Kidney (tissue), 13 donors: ENCODE measurements at regions not wholly inside any gene's neighbourhood (a gene's known extent, or its start where the extent isn't known, plus 50 kb on each side); places are given as distances from the start of the nearest gene placed in this dataset.

Experiments
- DNase-seq, 5 donors: peaks; one replicate each; pipeline ENCODE4 v3.0.0-alpha.2; 2013 to 2020
- FAIRE-seq: peaks from 2 replicates; lab custom pipeline; 2012; peaks lifted over from hg19 to GRCh38; lab: Jason Lieb, UNC
- H3K27ac ChIP-seq, 2 donors: one replicate each; pipeline ENCODE4 v1.7.0; 2013; ENCODE audit warnings: low read depth in 2 of 2, low read length in 2 of 2, inconsistent platforms in 1 of 2
- H3K27me3 ChIP-seq: one replicate; pipeline ENCODE4 v1.7.1; 2013; ENCODE audit warnings: low read length, inconsistent platforms; ENCODE audit not compliant: control insufficient read depth, insufficient read depth
- H3K36me3 ChIP-seq, 3 donors: one replicate each; pipeline versions ENCODE4 v1.7.0 to v1.7.1; 2013; ENCODE audit warnings: low read length in 3 of 3, control low read depth in 1 of 3, inconsistent platforms in 1 of 3; ENCODE audit not compliant: insufficient read depth in 3 of 3, control insufficient read depth in 2 of 3
- H3K4me1 ChIP-seq, 3 donors: one replicate each; pipeline versions ENCODE4 v1.7.0 to v1.7.1; 2013; ENCODE audit warnings: low read length in 3 of 3, inconsistent platforms in 1 of 3, low read depth in 1 of 3; ENCODE audit not compliant: control insufficient read depth in 2 of 3, insufficient read depth in 2 of 3
- H3K4me3 ChIP-seq, 3 donors: one replicate each; pipeline versions ENCODE4 v1.7.0 to v1.8.1; 2013; ENCODE audit warnings: low read length in 3 of 3, control low read depth in 1 of 3, inconsistent platforms in 1 of 3
- H3K9ac ChIP-seq, 3 donors: one replicate each; pipeline versions ENCODE4 v1.7.0 to v1.7.1; 2013; ENCODE audit warnings: low read length in 3 of 3, control low read depth in 1 of 3, inconsistent platforms in 1 of 3
- H3K9me3 ChIP-seq, 3 donors: one replicate each; pipeline versions ENCODE4 v1.7.0 to v1.7.1; 2013; ENCODE audit warnings: low read length in 3 of 3, control low read depth in 1 of 3, inconsistent platforms in 1 of 3; ENCODE audit not compliant: control insufficient read depth in 2 of 3, insufficient read depth in 1 of 3
- intact Hi-C: fragments of 100-400 bp; cut with DNase I; formaldehyde crosslinking; loops from one replicate; pipeline ENCODE4 v1.11.1; 2022
- TF ChIP-seq, protein P1 (sequence below): IDR thresholded peaks from 3 replicates; pipeline ENCODE4 v1.5.1; 2012; ENCODE audit warnings: mild to moderate bottlenecking, moderate library complexity, borderline replicate concordance; ENCODE audit not compliant: insufficient read depth; ENCODE audit errors: extremely low read depth
- donor health status: control.
- donor health status: control.
- donor health status: control.
- donor health status: control.
- donor health status: control.
- donor health status: DM: yes; HTN: yes; CAD: no.
- donor health status: Normal renal cell carcinoma (clear cell type).

GRCh38 chr11:119983816-119984215 is 154.1 kb downstream of the TRIM29 start:
- no peak overlapping the region for H3K9ac ChIP-seq
- FAIRE-seq (no peak), DNase-seq (no peak)
- TF ChIP-seq, protein P1, sequence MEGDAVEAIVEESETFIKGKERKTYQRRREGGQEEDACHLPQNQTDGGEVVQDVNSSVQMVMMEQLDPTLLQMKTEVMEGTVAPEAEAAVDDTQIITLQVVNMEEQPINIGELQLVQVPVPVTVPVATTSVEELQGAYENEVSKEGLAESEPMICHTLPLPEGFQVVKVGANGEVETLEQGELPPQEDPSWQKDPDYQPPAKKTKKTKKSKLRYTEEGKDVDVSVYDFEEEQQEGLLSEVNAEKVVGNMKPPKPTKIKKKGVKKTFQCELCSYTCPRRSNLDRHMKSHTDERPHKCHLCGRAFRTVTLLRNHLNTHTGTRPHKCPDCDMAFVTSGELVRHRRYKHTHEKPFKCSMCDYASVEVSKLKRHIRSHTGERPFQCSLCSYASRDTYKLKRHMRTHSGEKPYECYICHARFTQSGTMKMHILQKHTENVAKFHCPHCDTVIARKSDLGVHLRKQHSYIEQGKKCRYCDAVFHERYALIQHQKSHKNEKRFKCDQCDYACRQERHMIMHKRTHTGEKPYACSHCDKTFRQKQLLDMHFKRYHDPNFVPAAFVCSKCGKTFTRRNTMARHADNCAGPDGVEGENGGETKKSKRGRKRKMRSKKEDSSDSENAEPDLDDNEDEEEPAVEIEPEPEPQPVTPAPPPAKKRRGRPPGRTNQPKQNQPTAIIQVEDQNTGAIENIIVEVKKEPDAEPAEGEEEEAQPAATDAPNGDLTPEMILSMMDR, result no peak
- H3K27ac ChIP-seq, result no peak overlapping the region
- H3K9me3 ChIP-seq, result no peaks in the 10 kb centered on the region
- no peaks in the 10 kb centered on the region for H3K27me3 ChIP-seq
- no peaks in the 10 kb centered on the region for H3K4me1 ChIP-seq
- intact Hi-C loops, result no loop called here
- H3K4me3 ChIP-seq, result no peak overlapping the region
- H3K36me3 ChIP-seq, result no peaks in the 10 kb centered on the region

DNA sequence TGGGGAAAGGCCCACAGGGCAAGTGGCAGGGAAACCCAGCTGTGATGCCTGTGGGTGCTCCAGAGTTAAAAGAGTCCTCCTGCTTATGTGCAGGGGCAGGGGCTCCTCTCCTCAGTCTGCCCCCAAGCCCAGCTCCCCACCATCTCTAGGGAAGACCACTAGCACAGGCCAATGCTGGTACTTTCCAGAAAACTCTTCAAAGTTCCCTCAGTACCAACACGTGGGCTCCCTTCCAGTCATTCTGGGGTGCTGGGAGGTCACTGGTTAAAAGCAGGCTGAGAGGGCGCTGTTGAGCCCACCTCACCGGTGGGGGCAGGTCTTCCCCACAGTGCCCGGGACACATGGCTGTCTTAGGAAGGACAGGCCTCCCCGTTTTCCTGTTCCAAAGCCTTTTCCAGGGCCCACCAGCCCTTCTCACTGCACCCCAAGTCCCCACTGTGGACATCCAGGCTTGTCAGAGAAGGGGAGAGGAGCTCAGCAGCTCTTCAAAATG is 154.6 kb downstream of the TRIM29 start:
- no peak overlapping the region for H3K4me3 ChIP-seq
- H3K27ac ChIP-seq, result no peak overlapping the region
- H3K9me3 ChIP-seq, result no peaks in the 10 kb centered on the region
- no peaks in the 10 kb centered on the region for H3K4me1 ChIP-seq
- H3K36me3 ChIP-seq, result no peaks in the 10 kb centered on the region
- no peaks in the 10 kb centered on the region for H3K27me3 ChIP-seq
- TF ChIP-seq, protein P1, result no peak
- DNase-seq (no peak), FAIRE-seq (no peak)
- intact Hi-C loops, result no loop called here
- no peak overlapping the region for H3K9ac ChIP-seq

DNA sequence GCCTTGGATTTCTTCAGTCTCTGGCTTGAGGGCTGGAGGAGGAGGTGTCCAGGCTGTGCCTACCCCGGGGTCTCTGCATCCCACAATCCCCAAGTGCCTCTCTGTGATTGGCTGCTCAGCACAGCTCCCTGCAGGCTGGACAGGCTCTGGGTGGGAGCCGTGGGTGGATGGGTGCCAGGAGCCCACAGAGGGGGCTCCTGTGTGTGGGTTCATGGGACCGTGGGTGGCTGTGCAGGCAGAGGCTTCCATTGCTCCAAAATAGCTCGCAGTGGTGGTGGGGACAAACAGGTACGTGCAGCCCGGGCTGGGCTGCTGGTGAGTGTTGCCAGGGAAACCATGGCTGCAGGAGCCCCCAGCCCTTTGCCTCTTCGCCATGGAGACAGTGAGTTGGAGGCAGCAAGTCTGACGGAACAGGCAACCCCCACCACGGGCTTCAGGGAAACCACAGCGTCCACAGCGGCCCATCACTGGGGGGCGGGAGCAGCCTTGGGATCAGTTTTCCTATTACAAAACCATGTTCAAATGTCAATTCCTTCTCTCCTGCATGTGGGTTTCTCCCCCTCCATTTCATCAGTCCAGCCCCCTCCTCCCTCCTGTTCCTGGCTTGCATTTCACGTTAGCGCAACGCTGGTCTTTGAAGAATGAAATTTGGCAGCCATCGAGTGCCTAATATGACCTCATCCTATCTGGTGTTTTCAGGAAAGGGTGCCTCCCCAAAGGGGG is 155.2 kb downstream of the TRIM29 start:
- FAIRE-seq (no peak), DNase-seq (no peak)
- no peaks in the 10 kb centered on the region for H3K9me3 ChIP-seq
- H3K9ac ChIP-seq, result no peak overlapping the region
- H3K4me1 ChIP-seq, result no peaks in the 10 kb centered on the region
- no peak overlapping the region for H3K4me3 ChIP-seq
- no peaks in the 10 kb centered on the region for H3K36me3 ChIP-seq
- intact Hi-C loops, result no loop called here
- TF ChIP-seq, protein P1, result no peak
- no peak overlapping the region for H3K27ac ChIP-seq
- H3K27me3 ChIP-seq, result no peaks in the 10 kb centered on the region
